ENCODE measurements at regions not wholly inside any gene's neighbourhood (a gene's known extent, or its start where the extent isn't known, plus 50 kb on each side); places are given as distances from the start of the nearest gene placed in this dataset.

DNA sequence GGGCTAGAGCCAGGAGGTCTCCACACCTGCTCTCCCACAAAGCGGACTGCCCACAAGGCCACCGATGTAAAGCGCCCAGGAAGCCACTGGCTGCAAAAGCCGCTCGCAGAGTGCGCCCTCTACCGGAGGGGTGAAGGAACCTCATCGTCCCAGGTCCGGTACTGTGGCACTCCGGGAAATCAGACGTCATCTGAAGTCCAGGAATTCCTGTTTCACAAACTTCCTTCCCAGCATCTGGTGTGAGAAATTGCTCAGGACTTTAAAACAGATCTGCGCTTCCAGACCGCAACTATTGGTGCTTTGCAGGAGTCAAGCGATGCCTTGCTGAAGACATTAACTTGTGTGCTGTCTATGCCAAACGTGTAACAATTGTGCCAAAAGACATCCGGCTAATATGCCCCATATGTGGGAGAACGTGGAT is 115.1 kb upstream of the ARID1B start:
- intact Hi-C loops (cut with DNase I): no loop called here
- peak; percentile 44 to 74 (median 62) for ATAC-seq
- Histone ChIP-seq H3K4me1 (no peaks in the 10 kb centered on the region), H3K9me3 (no peaks in the 10 kb centered on the region), H3K27ac (no peak overlapping the region), H3K4me3 (no peak overlapping the region), H3K36me3 (no peaks in the 10 kb centered on the region), H3K27me3 (no peaks in the 10 kb centered on the region)
- 74% methylated on average over 8 of the region's 17 CpGs for WGBS (ENCODE audit: insufficient coverage, low coverage, low lambda C conversion rate, missing lambda C conversion rate)
- peak in 1 of 3 donors; percentile 35 for DNase-seq
- TF ChIP-seq POLR2A (IDR thresholded peaks at IDR 0.05) (no peak), CTCF (IDR thresholded peaks at IDR 0.05) (peak; percentile 15 to 42 (median 38))

GRCh38 chr6:156660389-156660788 is 116.8 kb upstream of the ARID1B start:
- H3K27me3 ChIP-seq: no peaks in the 10 kb centered on the region
- H3K27ac ChIP-seq: no peak overlapping the region
- no peaks in the 10 kb centered on the region for H3K4me1 ChIP-seq
- H3K4me3 ChIP-seq: no peak overlapping the region
- WGBS (ENCODE audit: insufficient coverage, low coverage, low lambda C conversion rate, missing lambda C conversion rate): 80% methylated on average over 1 of the region's 2 CpGs
- H3K9me3 ChIP-seq: no peaks in the 10 kb centered on the region
- ATAC-seq: no peak
- intact Hi-C loops (cut with DNase I): no loop called here
- no peak for DNase-seq
- no peaks in the 10 kb centered on the region for H3K36me3 ChIP-seq
- TF ChIP-seq POLR2A (IDR thresholded peaks at IDR 0.05): no peak
- no peak for TF ChIP-seq CTCF (IDR thresholded peaks at IDR 0.05)

DNA sequence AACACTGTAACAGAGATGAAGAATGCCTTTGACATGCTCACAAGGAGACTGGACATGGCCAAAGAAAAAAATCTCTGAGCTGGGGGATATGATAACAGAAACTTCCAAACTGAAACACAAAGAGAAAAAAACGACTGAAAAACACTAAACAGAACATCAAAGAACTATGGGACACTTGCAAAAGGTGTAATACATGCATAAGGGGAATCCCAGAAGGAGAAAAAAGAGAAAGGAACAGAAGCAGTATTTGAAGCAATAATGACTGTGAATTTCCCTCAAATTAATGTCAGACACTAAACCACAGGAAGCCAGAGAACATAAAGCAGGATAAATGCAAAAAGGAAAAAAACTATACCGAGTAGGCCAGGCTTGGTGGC is 117.4 kb upstream of the ARID1B start:
- Histone ChIP-seq H3K4me1 (no peaks in the 10 kb centered on the region), H3K27ac (no peak overlapping the region), H3K4me3 (no peak overlapping the region), H3K36me3 (no peaks in the 10 kb centered on the region), H3K9me3 (no peaks in the 10 kb centered on the region), H3K27me3 (no peaks in the 10 kb centered on the region)
- no peak for TF ChIP-seq CTCF (IDR thresholded peaks at IDR 0.05)
- no peak for TF ChIP-seq POLR2A (IDR thresholded peaks at IDR 0.05)
- intact Hi-C loops (cut with DNase I): no loop called here
- no peak for ATAC-seq
- no peak for DNase-seq
- WGBS (ENCODE audit: insufficient coverage, low coverage, low lambda C conversion rate, missing lambda C conversion rate): 18% methylated on average over 2 of the region's 2 CpGs

- H3K4me1 ChIP-seq: no peaks in the 10 kb centered on the region
- no peaks in the 10 kb centered on the region for H3K9me3 ChIP-seq
- intact Hi-C loops (cut with DNase I): no loop called here
- no peak overlapping the region for H3K27ac ChIP-seq
- no peak overlapping the region for H3K4me3 ChIP-seq
- H3K27me3 ChIP-seq: no peaks in the 10 kb centered on the region
- no peak for DNase-seq
- 56% methylated on average over 6 of the region's 7 CpGs for WGBS (ENCODE audit: insufficient coverage, low coverage, low lambda C conversion rate, missing lambda C conversion rate)
- TF ChIP-seq POLR2A (IDR thresholded peaks at IDR 0.05): no peak
- no peak for TF ChIP-seq CTCF (IDR thresholded peaks at IDR 0.05)
- no peak for ATAC-seq
- no peaks in the 10 kb centered on the region for H3K36me3 ChIP-seq
These were observed 118.0 kb upstream of the ARID1B start for GRCh38 chr6:156658966-156659821.
